ENCODE measurements at regions not wholly inside any gene's neighbourhood (a gene's known extent, or its start where the extent isn't known, plus 50 kb on each side); places are given as distances from the start of the nearest gene placed in this dataset.

DNA sequence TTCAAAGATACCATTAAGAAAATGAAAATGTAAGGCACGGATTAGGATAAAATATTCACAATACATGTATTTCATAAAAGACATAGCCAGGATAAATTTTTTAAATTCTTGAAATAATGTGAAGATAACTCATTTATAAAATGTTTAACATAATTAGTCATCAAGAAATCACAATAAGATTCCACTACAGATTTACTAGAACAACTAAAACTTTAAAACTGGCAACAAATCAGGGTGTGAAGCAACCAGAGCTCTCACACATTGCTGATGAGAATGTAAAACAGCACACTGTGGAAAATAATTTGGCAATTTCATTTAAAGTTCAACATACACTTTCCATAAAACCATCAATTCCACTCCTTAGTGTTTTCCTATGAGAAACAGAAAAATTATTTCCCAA lies 89.6 kb upstream of the UBE2E3 start:
- no peak for DNase-seq (ENCODE audit: low read depth in 1 of 2, low spot score in 1 of 2)
- Histone ChIP-seq H3K27me3 (ENCODE audit: insufficient read depth, poor library complexity, severe bottlenecking) (no peaks in the 10 kb centered on the region), H3K4me3 (replicated peaks; ENCODE audit: insufficient read depth, low read length) (no peak overlapping the region), H3K27ac (replicated peaks) (no peak overlapping the region)
- TF ChIP-seq GABPA (IDR thresholded peaks at IDR 0.05; ENCODE audit: low read depth) (no peak), POLR2AphosphoS5 (IDR thresholded peaks at IDR 0.05; ENCODE audit: low read depth) (no peak), SPI1 (IDR thresholded peaks at IDR 0.05; ENCODE audit: borderline replicate concordance, low read depth) (no peak), REST (IDR thresholded peaks at IDR 0.05; ENCODE audit: insufficient replicate concordance, low read depth) (no peak)
- TF ChIP-seq, protein P1, sequence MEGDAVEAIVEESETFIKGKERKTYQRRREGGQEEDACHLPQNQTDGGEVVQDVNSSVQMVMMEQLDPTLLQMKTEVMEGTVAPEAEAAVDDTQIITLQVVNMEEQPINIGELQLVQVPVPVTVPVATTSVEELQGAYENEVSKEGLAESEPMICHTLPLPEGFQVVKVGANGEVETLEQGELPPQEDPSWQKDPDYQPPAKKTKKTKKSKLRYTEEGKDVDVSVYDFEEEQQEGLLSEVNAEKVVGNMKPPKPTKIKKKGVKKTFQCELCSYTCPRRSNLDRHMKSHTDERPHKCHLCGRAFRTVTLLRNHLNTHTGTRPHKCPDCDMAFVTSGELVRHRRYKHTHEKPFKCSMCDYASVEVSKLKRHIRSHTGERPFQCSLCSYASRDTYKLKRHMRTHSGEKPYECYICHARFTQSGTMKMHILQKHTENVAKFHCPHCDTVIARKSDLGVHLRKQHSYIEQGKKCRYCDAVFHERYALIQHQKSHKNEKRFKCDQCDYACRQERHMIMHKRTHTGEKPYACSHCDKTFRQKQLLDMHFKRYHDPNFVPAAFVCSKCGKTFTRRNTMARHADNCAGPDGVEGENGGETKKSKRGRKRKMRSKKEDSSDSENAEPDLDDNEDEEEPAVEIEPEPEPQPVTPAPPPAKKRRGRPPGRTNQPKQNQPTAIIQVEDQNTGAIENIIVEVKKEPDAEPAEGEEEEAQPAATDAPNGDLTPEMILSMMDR (IDR thresholded peaks at IDR 0.05; ENCODE audit: insufficient read depth, low read length) = no peak

DNA sequence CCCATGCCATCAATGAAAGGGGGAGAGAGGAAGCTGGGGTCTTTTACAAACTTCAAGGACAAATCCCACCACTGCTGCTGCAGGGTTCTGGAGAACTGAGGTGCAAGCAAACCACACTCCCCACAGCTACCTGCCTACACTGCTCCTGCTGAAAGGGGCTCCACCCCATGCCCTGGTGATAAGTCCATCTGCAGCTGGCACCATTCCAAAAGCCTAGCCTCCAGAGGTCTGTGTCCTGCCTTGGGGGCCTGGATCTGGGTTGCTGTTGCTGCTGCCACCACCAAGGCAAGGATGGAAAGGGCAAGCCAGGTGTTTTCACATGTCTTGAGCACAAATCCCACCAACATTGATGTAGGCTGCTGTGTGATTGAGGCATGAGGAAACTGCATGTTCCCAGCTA lies 97.4 kb upstream of the UBE2E3 start:
- no peak overlapping the region for H3K27ac ChIP-seq (replicated peaks)
- H3K27me3 ChIP-seq (ENCODE audit: insufficient read depth, poor library complexity, severe bottlenecking) = peaks cover 5% of the 10 kb centered on the region
- no peak for TF ChIP-seq POLR2AphosphoS5 (IDR thresholded peaks at IDR 0.05; ENCODE audit: low read depth)
- TF ChIP-seq GABPA (IDR thresholded peaks at IDR 0.05; ENCODE audit: low read depth) = no peak
- no peak for TF ChIP-seq SPI1 (IDR thresholded peaks at IDR 0.05; ENCODE audit: borderline replicate concordance, low read depth)
- TF ChIP-seq, protein P1 (IDR thresholded peaks at IDR 0.05; ENCODE audit: insufficient read depth, low read length) = no peak
- TF ChIP-seq REST (IDR thresholded peaks at IDR 0.05; ENCODE audit: insufficient replicate concordance, low read depth) = no peak
- H3K4me3 ChIP-seq (replicated peaks; ENCODE audit: insufficient read depth, low read length) = no peak overlapping the region
- no peak for DNase-seq (ENCODE audit: low read depth in 1 of 2, low spot score in 1 of 2)

- no peak for DNase-seq (ENCODE audit: low read depth in 1 of 2, low spot score in 1 of 2)
- Histone ChIP-seq H3K4me3 (replicated peaks; ENCODE audit: insufficient read depth, low read length) (no peak overlapping the region), H3K27ac (replicated peaks) (no peak overlapping the region), H3K27me3 (ENCODE audit: insufficient read depth, poor library complexity, severe bottlenecking) (no peaks in the 10 kb centered on the region)
- TF ChIP-seq REST (IDR thresholded peaks at IDR 0.05; ENCODE audit: insufficient replicate concordance, low read depth) = no peak
- no peak for TF ChIP-seq GABPA (IDR thresholded peaks at IDR 0.05; ENCODE audit: low read depth)
- TF ChIP-seq SPI1 (IDR thresholded peaks at IDR 0.05; ENCODE audit: borderline replicate concordance, low read depth) = no peak
- TF ChIP-seq, protein P1 (IDR thresholded peaks at IDR 0.05; ENCODE audit: insufficient read depth, low read length) = no peak
- TF ChIP-seq POLR2AphosphoS5 (IDR thresholded peaks at IDR 0.05; ENCODE audit: low read depth) = no peak
These were observed 103.9 kb upstream of the UBE2E3 start for GRCh38 chr2:180876506-180876905.
